Amygdala (tissue), 56 donors: ENCODE measurements at regions not wholly inside any gene's neighbourhood (a gene's known extent, or its start where the extent isn't known, plus 50 kb on each side); places are given as distances from the start of the nearest gene placed in this dataset.
"Not testable (repeated sequence)": the region's sequence is repeated elsewhere in the genome, so short reads cannot be mapped to it uniquely, and the experiment has no call there.

Experiments used
- DNase-seq, 56 donors: peaks; one replicate each; lab custom pipeline; 2025; lab: John Stamatoyannopoulos, UW

DNA sequence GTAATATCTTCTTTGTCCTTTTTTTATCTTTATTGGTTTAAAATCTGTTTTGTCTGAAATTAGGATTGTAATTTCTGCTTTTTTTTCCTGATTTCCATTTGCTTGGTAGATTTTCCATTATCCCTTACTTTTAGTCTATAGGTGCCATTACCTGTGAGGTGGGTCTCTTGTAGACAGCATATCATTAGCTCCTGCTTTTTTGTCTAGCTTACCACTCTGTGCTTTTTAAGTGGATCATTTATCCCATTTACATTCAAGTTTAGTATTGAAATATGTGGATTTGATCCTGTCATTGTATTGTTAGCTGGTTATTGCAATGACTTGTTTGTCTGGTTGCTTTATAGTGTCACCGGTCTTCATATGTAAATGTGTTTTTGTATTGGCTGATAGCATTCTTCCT is 958.6 kb upstream of the SLIT2 start:
- DNase-seq: no peak

DNA sequence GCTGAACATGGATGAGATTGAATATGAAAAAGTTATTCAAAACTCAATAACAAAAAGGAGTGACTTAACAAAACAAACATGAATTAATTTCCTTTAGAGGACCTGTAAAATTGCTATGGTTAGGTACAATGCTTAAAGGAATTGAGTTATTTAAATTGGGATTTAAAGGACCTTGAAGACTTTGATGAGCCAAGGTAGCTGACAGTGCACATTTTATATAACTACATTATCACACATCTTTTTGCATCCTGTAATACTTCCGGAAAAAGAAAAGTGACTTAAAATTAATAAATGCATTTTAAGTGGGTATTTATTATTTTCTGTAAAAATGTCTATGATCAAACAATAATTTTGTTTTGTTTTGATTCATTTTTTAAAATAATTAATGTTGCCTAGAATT is 964.8 kb upstream of the SLIT2 start:
- DNase-seq: no peak

DNA sequence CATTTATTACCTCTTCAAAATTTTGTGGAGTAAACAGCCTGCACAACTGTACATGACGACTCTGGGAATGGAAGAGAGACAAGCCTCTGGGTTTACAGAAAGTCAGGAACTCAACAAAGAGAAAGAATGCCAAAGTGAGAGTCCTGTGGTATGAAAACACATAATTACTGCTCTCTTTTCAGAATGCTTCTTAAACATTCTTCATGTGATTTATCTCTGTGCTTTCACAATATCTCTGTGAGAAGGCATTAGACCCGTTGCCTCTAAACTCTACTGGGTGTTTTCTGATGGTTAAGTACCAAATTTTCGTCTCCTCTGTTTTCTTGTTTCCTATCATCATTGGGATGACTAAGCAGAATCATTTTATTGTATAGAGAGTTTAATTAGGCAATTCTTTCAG is 966.6 kb upstream of the SLIT2 start:
- DNase-seq: no peak

DNA sequence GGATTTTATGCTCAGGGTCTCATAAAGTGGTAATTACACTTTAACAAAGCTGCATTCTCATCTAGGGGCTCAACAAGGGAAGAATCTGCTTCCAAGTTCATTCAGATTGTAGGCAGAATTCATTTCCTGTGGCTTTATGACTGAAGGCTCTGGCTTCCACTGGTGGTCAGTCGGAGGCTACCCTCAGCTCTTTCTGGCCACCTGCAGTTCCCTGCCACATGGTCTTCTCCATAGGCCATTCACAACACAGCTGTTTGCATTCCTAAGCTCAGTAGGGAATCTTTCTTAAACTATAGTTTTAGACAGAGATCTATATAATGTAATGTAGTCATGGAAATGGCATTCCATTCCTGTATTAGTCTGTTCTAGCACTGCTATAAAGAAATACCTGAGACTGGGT is 973.0 kb upstream of the SLIT2 start:
- no peak for DNase-seq

DNA sequence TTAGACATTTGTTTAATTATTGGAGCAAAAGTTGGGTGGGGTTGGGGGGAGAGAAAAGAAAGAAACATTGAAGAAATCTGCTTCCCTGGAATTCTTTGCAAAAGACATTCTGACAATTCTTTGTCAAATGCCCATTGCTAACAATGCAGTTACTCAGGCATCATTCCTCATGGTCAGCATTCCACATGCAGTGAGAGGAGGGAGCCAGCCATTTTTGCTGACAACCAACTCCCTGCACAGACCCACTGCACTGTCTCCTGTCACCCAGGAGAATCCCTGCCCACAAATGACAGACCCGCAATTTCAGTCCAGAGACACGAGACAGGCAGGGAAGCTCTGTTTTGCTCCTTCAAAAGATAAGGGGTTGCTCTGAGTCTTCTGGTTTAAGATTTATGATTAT is 985.1 kb upstream of the SLIT2 start:
- no peak for DNase-seq

DNA sequence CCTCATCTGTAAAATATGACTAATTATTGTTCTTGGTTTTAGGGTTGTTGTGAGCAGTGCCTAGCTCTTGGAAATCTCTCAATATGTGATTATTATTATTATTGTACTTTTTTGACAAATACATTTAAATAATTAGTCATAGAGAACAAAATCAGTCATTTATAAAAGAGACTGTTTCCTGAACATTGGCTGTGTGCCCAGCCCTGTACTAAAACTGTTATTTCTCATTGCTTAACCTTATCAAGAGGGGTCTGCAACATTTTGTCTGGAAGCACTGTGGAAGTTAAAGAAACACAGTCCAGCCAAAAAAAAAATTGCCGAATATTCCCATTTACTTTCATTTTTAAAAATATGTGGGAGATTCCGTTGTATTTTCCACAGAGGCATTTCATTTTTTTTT is 989.2 kb upstream of the SLIT2 start:
- no peak for DNase-seq

DNA sequence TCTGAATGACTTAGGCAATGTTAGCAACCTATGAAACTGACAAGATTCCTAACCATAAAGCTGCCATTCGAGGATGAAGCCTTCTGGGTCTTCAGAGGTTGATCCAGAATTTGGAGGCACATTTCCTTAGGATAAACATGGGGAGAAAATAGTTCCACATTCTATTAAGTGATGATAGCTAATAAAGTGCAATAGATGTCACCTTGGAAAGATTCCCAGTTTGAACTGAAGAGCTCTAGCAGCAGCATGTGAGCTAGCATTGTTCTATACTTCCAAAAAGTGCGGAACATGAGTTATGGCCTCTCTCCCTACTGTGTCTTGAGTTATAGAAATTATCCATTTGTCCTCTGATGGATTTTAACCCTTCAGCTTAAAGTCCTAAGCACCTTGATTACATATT is 991.4 kb upstream of the SLIT2 start:
- no peak for DNase-seq

DNA sequence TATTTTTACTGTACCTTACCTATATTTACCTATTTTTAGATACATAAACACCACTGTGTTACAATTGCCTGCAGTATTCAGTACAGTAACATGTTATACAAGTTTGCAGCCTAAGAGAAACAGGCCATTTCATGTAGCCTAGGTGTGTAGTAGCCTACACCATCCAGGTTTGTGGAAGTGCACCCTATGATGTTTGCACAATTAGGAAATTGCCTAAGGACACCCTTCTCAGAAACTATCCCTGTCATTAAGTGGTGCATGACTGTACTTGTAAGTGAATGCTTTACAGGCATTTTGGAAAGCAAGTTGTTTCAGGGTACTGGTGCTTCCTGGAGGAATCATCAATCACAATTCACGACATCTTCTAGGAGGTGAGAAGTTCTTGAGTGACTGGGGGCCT is 991.8 kb upstream of the SLIT2 start:
- DNase-seq: no peak

DNA sequence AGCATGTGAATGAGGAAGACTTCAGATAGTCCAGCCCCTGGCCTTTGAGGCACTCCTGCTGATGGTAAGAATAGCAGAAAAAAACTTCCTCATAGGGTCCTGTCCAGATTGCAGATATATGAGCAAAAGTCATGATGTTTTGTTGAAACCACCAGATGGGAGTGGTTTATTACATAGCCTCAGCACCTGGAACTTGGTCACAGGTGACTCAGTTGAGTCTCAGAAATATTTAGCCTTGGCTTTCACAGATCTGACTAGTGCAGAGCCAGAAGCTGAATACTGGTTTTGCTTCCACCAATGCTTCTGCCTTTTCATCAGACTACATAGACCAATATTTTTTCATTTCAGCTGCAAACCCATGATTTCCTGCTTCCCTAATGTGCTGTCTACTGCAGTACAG is 994.9 kb upstream of the SLIT2 start:
- DNase-seq: no peak

DNA sequence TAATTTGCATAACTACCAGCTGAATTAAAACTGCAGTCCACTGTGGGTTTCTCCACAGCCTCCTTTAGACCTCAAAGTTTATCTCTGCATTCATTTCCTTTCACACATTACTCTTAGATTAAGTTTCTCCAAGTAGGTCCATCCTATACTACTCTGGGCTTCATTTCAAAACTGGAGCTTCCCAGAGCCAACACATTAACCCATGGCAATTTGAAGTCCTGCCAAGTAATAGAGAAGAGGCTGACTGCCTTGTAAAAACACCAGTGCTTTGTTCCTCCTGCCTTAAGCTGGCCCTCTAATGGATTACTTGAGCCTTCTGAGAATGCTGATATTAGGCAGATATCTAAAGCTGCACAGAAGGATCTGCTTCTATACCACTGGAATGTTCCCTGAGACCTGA is 997.2 kb upstream of the SLIT2 start:
- no peak for DNase-seq

DNA sequence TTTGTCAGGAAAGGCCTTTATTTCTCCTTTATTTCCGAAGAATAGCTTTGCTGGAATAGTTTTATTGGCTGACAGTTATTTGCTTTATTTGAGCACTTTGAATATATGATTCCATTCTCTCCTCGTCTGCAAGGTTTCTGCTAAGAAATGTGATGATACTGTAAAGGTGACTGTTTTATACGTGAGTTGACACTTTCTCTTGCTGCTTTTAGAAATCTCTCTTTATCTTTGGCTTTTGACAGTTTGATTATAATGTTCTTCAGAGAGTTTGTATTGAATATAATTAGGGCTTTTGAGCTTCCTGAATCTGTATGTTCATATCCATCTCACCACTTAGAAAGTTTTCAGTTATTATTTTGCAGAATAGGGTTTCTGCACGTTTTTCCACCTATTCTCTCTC is 1003.7 kb upstream of the SLIT2 start:
- DNase-seq: no peak

DNA sequence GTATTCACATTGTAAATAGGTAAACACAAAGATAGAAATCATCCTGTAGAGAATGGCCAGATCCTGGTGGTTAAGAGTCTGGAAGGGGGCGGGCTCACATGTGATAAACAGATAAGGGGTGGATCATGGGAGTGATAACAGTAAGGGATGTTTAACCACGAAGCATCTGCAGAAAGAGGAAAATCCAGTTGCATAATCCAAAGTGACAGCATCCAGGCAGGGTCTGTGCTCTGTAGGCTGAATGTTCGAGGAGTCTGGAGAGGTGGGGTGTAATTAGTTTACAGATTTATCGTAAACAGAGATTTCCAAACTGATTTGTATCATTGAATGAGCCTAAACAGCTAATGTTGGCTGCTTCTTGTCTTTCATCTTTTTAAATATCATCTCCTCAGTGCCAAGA is 1009.8 kb upstream of the SLIT2 start:
- no peak for DNase-seq

DNA sequence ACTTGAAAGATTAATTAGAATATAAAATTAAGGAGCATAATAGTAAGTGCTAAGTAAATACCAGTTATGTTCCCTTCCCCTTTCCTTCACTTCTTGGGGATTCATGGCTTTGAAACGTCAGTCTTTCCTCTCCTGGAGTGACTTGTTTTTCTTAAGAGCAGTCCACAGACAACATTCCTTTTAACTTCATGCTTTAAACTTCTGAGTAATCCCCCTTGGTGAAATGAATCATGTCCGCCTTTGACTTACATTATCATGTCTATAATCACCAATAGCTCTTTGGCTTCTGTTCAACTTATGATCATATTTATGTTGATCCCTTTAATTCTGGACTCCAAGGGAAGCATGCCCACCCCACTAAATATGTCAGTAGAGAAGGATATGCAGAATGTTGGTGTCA is 1012.1 kb upstream of the SLIT2 start:
- no peak for DNase-seq

DNA sequence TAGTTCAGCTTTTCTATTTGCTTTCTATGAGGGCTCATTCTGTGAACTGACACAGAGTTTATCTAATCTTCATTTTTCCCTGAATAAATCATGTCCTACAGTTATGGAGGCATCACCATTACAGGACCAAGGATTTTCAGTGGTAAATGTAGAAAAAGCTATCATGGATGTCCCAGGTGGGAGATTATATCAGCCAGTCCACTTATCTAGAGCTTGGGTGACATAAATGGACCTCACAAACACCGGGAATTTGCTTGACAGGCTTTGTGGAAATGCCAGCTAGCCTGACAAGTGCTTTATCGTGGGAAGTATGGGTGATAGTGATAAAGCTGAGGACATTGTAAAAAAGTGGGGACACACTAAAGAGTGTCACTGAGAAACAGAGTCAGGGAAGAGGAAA is 1015.2 kb upstream of the SLIT2 start:
- no peak for DNase-seq

DNA sequence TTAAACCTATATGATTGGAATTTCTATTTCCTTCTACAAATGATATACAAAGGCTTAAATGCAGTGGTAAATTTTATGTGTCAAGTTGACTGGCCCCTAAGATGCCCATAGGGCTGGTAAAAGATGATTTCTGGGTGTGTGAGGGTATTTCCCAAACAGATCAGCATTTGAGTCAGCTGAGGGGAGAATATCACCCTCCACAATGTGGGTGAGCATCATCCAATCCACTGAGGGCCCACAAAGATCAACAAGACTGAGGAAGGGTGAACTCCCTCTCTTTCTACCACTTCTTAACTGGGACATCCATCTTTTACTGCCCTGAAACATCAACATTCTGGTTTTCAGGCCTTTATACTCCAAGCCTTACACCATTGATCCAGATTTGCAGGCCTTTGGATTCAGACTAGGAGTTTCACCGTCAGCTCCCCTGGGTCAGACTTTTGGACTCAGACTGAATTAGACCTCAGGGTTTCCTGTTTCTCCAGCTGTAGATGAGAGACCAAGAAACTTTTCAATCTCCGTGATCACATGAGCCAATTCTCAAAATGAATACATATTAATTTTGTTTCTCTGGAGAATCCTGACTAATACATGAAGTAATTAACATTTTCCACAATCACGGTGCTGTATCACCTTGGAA is 1020.7 kb upstream of the SLIT2 start:
- DNase-seq: no peak

DNA sequence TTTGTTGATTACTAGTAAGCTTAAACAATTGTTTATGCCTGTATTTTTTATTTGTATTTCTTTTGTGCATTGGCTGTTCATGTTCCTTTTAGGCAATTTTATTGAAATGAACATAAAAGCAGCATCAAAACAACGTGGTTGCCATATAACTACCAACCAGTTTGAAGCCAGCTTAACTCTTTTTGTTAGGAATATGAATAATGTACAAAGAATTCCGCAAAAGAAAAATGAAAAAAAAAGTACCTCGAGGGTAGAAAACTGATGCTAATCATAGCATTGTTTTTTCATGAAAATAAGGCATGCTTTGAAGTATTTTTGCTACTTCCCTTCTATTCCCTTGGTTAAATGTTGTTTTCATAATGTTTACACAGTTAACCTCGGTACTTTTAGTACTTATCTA is 1024.0 kb upstream of the SLIT2 start:
- no peak for DNase-seq

DNA sequence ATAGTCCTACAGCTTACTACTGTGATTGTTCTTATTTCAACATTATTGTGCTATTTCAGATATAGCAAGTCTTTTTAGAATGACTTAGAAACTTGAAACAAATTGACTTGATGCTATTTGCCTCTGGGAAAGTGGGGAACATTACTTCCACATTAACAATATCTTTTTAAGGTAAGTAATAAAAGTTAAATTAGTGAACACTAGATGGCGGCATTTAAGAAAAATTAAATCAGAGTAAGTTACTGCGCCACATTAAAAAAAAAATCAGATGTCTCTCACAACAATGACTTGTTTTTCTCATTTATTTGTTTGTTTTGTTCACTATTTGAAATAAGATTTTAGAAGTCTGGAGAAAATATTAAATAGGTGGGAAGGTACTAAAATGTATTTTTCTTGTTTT is 1026.9 kb upstream of the SLIT2 start:
- peak in 1 of 56 donors; percentile 36 for DNase-seq

DNA sequence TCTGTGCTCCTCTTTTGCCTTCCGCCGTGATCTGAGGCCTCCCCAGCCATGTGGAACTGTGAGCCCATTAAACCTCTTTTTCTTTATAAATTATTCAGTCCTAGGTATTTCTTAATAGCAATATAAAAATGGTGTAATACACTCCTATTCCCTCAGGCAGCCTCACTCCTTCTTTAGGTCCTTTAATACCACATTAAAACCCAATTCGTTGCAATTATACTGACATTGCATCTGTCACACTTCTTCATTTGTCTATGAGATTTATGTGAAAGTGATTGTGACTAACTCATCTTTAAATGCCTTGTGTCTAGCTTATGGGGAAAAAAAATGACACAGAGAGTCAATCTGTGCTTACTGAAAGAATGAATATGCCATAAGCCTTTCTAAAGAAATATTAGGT is 1035.2 kb upstream of the SLIT2 start:
- DNase-seq: no peak

DNA sequence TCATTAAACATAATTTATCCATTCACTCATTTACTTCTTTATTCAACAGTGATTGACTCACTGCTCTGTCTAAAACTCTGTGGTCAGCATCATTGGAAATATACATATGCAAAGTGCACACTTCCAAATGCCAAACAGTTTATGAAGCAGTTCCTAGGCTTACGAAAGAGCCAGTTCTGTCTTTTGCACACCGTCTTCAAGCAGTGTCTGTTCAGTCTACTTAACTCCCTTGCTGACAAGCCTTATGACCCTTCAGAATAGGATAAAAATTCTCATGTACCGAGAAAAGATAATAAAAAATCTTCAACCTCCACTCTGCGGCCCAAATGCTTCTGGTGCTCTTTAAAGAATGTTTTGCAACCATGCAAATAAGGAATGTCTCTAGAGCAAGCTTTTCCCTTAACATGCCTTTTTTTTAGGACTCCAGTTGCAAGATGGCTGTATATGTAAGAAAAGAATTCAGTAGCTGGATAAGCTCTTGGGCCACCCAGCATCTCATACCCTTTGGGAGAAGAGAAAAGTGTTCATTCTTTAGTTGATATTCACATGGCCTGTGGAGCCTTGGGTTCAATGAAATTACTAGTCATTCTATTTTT is 1037.0 kb upstream of the SLIT2 start:
- DNase-seq: no peak

DNA sequence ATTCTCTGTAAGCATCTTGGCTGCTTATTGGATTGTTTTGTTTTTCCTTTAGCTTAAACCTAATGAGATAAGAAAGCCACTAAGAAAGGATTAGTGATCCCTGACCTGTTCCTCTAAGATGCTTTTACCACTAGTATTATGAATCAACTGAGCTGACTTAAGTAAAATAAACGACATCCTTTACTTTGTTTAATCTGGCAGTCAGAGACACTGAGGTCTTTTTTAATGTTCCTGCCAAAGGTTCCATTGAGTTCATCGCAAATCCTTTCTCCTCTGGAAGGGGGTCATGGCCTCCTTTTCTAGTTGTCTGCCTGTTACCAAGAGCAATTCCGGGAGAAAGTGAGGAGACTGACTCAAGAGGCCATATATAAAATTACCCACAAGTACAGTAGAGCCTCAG is 1038.3 kb upstream of the SLIT2 start:
- DNase-seq: no peak

DNA sequence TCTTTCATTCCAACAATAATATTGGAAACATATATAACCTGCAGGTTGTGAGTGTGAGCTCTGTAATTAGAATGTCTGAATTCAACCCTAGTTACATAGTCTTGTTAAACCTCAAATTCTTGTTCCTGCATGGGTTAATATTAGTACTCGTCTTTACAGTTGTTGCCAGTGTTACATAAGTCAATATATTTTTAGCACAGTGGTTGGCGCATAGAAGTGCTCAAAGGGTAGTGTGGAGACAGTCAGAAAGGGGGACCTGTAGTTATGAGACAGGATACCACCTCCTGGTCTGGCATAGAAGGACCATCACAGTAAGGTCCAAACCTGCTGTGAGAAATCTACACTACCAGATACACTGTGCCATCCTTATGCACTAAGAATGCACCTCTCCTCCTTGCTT is 1045.9 kb upstream of the SLIT2 start:
- DNase-seq: no peak

DNA sequence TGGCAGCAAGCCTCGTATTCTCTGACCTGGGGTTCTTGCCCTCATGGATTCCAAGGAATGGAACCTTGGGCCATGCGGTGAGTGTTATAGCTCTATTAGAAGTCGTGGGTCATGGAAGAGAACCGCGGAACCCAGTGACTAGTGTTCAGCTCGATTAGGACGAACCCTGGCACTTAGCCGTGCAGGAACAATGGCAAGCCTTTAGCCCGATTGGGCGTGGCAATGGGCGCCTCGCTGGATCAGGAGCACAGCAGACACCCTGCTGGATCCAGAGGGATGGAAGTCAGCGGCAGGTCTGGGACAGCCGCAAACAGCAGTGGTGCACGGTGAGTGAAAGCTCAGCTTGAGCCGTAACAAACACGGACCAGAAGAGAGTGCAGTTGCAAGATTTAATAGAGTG is 1053.9 kb upstream of the SLIT2 start:
- not testable (repeated sequence) for DNase-seq

DNA sequence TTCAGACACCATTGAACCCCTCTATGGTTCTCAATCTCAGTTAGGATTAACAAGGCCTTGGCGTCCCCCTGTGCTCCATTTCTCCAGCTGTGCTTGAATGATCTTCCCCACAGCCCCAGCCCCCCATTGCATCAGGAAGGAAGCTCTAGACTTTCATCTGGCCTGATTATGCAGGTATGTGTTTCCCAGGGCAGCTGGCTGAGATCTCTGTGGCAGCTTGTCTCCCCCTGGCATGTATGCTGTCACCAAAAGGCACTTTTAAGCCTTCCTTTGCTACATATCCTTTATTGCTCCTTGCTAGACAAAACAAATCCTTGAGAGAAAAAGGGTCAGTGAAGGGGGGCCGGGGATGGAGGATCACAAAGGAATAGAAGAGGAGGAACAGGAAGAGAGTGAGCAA is 1056.0 kb upstream of the SLIT2 start:
- DNase-seq: no peak
